ENCODE measurements at regions not wholly inside any gene's neighbourhood (a gene's known extent, or its start where the extent isn't known, plus 50 kb on each side); places are given as distances from the start of the nearest gene placed in this dataset.
"Not testable (repeated sequence)": the region's sequence is repeated elsewhere in the genome, so short reads cannot be mapped to it uniquely, and the experiment has no call there.

GRCh38 chr14:41289025-41289424, 317.7 kb upstream of the LRFN5 start:
- no peak for DNase-seq

- peak; percentile 37 to 65 (median 55) for DNase-seq
Observed at GRCh38 chr14:41285186-41285748, 321.4 kb upstream of the LRFN5 start.

DNA sequence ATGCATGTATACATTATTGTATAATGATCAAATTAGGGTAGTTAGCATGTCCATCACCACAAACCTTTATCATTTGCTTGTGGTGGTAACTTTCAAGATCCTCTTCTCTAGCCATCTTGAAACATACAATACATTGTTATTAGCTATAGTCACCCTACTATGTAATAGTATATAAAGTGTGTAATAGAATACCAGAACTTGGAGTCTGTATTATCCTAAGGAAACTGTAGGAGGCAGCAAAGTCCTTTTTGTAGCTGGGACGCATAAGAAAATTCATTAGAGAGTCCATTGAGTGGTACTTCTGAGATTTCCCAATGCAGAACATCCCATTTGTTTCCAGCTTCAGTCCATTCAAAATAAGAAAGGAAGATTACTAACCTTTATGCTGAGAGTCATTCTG, 325.9 kb upstream of the LRFN5 start:
- DNase-seq, result peak in 2 of 3 donors; percentile 3 to 7

DNA sequence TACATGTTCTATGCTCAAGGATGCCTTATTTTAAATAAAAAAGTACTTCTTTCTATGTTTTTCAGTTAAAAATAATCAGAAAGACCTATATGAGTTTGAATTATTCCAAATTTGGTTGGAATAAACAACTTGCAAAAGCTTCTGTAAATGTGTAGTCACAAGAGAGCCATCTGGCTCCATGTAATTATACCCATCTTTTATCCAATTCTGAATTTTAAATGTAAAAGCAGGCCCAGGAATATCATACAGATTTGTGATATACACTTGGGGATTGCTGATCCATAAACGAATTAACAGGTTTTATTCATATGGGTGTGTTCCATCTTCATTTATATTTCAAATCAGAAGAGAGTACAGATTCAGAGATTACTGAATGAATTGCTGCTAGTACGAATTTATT, 329.2 kb upstream of the LRFN5 start:
- DNase-seq, result no peak

GRCh38 chr14:41257476-41257875, 349.2 kb upstream of the LRFN5 start:
- DNase-seq, result no peak

GRCh38 chr14:41235466-41235865, 371.2 kb upstream of the LRFN5 start:
- no peak for DNase-seq

DNA sequence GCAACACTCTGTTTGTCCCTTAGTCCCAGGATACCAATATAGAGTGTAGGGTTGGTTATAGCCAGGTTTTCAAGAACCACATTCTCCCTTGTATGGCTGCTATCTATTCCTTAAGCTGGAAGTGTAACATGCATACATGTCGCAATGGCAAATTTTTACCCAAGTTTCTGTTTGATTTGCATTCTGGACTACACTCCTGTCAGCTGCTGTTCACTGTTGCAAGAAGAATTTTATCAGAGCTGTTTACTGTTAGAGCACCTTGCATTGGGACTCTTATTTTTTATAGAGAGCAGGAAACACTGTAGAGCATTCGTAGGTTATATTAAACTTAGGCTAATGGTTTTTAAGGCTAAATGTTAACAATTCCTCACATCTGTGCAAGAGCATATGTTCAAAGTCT, 376.0 kb upstream of the LRFN5 start:
- no peak for DNase-seq

DNA sequence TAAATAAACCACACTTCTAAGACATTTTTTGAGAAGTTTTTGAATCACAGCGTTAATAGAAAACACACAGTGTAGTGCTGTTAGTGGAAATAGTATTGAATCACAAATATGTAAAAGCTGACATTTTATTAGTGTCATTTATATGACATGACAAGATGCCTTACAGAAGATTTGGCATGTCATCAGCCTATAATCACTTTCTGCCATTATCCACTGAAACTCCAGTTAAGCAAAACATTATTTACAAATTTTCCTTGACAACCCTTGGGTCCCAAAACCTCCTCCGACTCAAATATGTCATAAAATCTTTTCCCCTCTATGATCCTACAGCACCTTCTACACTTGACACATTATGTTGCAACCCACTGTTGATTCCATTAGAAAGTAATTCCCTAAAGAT, 376.9 kb upstream of the LRFN5 start:
- DNase-seq, result no peak

GRCh38 chr14:41225433-41225832, 381.2 kb upstream of the LRFN5 start:
- no peak for DNase-seq

DNA sequence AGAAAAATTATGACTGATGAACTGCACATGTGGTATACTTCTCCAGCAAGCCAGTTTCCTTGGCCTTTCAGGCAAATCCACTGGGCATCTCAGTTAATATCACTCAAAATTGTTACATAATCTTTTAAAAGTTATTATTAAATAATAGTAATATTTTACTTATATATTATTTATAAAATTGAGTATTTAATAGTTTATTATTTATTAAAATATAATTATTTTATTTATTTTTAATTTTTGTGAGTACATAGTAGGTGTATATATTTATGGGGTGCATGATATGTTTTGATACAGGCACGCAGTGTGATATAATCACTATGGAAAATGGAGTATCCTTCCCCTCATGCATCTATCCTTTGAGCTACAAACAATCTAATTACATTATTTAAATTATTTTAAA, 384.1 kb upstream of the LRFN5 start:
- DNase-seq, result no peak

- not testable (repeated sequence) for DNase-seq
Observed at GRCh38 chr14:41214978-41215377, 391.7 kb upstream of the LRFN5 start.

- no peak for DNase-seq
Observed at GRCh38 chr14:41201696-41202095, 405.0 kb upstream of the LRFN5 start.

DNA sequence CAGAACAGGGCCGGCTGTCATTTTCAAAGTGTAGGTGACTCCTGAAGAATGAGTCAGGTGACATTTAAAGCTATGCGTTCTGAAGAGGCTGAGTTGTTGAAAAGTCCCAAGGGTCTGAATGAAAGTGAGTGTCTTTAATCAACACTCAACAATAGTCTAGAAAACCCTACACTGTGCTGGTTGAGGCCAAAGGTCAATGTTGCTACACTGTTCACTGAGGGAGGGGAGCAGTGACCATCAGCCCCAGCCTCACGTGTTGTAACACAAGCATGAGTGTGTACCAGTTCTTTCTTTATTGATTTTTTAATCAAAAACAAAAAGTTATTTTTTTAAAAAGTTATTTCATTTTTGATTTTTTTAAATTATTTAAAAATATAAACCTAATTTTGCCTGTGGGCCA, 418.8 kb upstream of the LRFN5 start:
- no peak for DNase-seq

DNA sequence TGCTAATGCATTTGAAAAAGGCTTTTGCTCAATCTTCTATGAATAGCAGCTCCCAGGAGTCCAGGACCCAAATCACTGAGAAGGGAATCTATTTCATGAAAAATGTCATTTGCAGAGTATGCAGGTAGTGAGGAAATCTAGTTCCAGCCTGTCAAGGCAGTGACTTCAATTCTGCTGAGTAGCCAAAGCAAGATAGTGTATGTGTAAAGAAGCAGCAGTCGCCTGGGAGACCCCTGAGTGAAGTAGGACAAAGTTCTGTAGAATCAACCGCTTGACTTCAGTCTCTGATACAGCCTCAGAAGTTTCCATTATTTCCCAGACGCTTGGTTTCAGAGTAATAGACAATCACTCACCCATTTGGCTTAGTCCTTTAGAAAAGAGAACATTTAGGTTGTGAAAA, 435.6 kb upstream of the LRFN5 start:
- no peak for DNase-seq

GRCh38 chr14:41167040-41167439, 439.6 kb upstream of the LRFN5 start:
- DNase-seq, result no peak

GRCh38 chr14:41154143-41154807, 452.4 kb upstream of the LRFN5 start:
- no peak for DNase-seq

- no peak for DNase-seq
Observed at GRCh38 chr14:41146391-41146790, 460.3 kb upstream of the LRFN5 start.

GRCh38 chr14:41144370-41144769, 462.3 kb upstream of the LRFN5 start:
- no peak for DNase-seq

DNA sequence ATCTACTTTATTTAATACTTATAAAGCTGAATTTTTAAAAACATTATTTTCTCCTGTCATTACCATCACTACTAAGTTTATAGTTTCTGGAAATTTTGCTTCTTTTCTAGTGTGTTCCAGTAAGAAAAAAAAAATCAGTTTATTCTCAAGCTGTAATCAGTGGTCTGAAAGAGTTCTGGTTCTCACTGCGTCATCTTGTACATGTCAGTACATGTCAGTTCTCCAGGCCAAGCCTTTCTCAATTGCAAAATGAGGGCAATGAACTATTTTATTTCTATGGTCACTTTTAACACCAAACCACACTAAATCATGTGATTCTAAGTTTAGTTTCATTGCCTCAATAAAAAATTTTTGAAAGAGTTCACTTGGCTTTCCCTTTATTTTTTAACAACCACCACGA, 468.9 kb upstream of the LRFN5 start:
- DNase-seq, result no peak

DNA sequence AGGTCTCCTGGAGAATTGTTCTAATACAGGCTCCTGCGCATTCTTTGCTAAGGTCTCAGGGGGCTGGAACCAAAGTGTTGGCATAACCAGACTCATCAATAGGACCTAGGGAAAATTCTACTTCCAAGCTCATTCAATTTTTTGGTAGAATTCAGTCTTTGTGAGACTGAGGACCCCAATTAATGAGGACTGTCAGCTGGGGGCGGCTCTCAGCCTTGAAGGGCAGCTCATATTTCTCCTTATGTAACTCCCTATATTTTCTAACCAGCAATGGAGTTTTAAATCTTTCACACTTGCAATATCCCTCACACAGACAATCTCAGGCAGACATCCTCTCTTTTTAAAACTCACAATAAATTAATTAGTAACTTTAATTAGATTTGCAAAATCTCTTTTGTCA, 476.4 kb upstream of the LRFN5 start:
- DNase-seq, result no peak

- no peak for DNase-seq
Observed at GRCh38 chr14:41120402-41120801, 486.3 kb upstream of the LRFN5 start.

- DNase-seq, result no peak
Observed at GRCh38 chr14:41096131-41096530, 510.5 kb upstream of the LRFN5 start.

DNA sequence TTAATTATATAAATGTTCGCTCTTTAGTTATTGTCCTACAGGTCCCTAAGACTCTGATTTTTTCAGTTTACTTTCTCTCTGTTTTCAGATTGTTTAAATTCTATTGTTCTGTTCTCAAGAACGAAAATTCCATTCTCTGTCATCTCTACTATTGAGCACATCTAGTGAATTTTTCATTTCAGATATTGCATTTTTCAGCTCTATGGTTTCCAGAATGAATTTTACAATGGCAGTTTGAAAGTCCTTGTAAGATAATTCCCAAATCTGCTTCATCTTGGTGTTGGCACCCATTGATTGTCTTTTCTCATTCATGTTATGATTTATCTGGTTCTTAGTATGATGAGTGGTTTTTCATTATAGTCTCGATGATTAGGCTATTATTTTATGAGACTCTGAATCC, 519.6 kb upstream of the LRFN5 start:
- no peak for DNase-seq

DNA sequence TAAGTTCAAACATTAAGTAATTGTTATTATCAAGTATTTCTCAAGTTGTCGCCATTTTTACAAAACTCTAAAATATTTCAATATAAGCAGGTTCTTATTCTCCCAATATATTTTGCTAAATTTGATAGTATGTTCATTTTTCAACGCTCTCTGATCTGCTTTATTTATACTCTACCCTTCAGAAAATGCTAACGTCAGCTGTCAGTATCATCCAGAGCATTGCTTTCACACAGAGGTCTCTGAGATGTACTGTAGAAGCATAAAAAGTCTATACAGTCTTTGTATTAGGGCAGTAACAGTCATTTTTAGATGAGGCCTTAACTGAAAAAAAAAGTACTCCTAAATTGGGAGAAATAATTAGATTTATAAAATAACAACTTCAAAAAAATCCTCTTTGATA, 533.1 kb upstream of the LRFN5 start:
- DNase-seq, result no peak
